NB4 (cell line): ENCODE measurements at regions not wholly inside any gene's neighbourhood (a gene's known extent, or its start where the extent isn't known, plus 50 kb on each side); places are given as distances from the start of the nearest gene placed in this dataset.

Experiments used
- MYC ChIP-seq: IDR thresholded peaks from 2 replicates; pipeline ENCODE4 v1.6.1; 2011; ENCODE audit warnings: low read depth, low read length
- POLR2A ChIP-seq: IDR thresholded peaks from 2 replicates; pipeline ENCODE4 v1.6.1; 2011; ENCODE audit warnings: mild to moderate bottlenecking; ENCODE audit not compliant: insufficient read length; ENCODE audit errors: extremely low read depth
- TF ChIP-seq, protein P1 (sequence below): IDR thresholded peaks from 2 replicates; pipeline ENCODE4 v1.6.1; 2011; ENCODE audit warnings: low read depth, low read length
- TF ChIP-seq, protein P2 (sequence below): IDR thresholded peaks from one replicate; pipeline ENCODE4 v1.5.1; 2012; ENCODE audit warnings: low read depth, low read length

DNA sequence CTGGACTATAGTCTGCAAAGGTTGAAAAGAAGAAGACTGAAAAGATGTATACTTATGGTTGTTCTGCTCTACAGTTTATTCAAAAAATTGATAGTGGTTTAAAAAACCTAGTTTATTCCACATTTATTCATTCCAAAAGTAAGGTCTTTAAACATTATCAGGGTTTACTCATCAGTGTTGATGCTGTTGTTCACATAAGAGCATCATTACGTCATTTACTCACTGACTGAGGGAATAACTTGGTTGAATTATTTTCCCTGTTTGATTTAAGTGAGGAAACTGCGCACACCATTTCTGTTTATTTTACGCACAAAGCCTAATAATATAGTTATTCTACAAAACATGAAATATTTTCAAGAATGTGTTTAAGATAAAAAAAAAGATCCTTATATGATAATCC lies 303.1 kb upstream of the PRKD1 start:
- TF ChIP-seq, protein P1, sequence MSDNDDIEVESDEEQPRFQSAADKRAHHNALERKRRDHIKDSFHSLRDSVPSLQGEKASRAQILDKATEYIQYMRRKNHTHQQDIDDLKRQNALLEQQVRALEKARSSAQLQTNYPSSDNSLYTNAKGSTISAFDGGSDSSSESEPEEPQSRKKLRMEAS, result no peak
- TF ChIP-seq, protein P2, sequence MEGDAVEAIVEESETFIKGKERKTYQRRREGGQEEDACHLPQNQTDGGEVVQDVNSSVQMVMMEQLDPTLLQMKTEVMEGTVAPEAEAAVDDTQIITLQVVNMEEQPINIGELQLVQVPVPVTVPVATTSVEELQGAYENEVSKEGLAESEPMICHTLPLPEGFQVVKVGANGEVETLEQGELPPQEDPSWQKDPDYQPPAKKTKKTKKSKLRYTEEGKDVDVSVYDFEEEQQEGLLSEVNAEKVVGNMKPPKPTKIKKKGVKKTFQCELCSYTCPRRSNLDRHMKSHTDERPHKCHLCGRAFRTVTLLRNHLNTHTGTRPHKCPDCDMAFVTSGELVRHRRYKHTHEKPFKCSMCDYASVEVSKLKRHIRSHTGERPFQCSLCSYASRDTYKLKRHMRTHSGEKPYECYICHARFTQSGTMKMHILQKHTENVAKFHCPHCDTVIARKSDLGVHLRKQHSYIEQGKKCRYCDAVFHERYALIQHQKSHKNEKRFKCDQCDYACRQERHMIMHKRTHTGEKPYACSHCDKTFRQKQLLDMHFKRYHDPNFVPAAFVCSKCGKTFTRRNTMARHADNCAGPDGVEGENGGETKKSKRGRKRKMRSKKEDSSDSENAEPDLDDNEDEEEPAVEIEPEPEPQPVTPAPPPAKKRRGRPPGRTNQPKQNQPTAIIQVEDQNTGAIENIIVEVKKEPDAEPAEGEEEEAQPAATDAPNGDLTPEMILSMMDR, result no peak
- TF ChIP-seq POLR2A, result no peak
- TF ChIP-seq MYC, result no peak
